HG03575 (cell line): ENCODE measurements at regions not wholly inside any gene's neighbourhood (a gene's known extent, or its start where the extent isn't known, plus 50 kb on each side); places are given as distances from the start of the nearest gene placed in this dataset.
"Not testable (repeated sequence)": the region's sequence is repeated elsewhere in the genome, so short reads cannot be mapped to it uniquely, and the experiment has no call there.

Experiments
- ATAC-seq: cut with Tn5 transposase; IDR thresholded peaks from one replicate; pipeline ENCODE4 v1.9.1; 2021; ENCODE audit not compliant: unreplicated experiment, insufficient number of reproducible peaks, low FRiP score; ENCODE audit errors: extremely low read depth

- no peak for ATAC-seq
Observed at GRCh38 chr2:142678164-142678563, 199.3 kb upstream of the KYNU start.

GRCh38 chr2:142675398-142675797 lies 202.1 kb upstream of the KYNU start:
- ATAC-seq: no peak

GRCh38 chr2:142673836-142674235 lies 203.6 kb upstream of the KYNU start:
- ATAC-seq: no peak

- ATAC-seq: no peak
Observed at GRCh38 chr2:142672698-142673097, 204.8 kb upstream of the KYNU start.

- no peak for ATAC-seq
Observed at GRCh38 chr2:142670362-142670761, 207.1 kb upstream of the KYNU start.

GRCh38 chr2:142668420-142668819 lies 209.0 kb upstream of the KYNU start:
- ATAC-seq: no peak

GRCh38 chr2:142665241-142665640 lies 212.2 kb upstream of the KYNU start:
- no peak for ATAC-seq

- no peak for ATAC-seq
Observed at GRCh38 chr2:142650601-142651000, 226.9 kb upstream of the KYNU start.

GRCh38 chr2:142649581-142649980 lies 227.9 kb upstream of the KYNU start:
- no peak for ATAC-seq

- no peak for ATAC-seq
Observed at GRCh38 chr2:142642650-142643049, 234.8 kb upstream of the KYNU start.

- no peak for ATAC-seq
Observed at GRCh38 chr2:142629193-142629592, 248.3 kb upstream of the KYNU start.

GRCh38 chr2:142621287-142621686 lies 256.2 kb upstream of the KYNU start:
- no peak for ATAC-seq

- no peak for ATAC-seq
Observed at GRCh38 chr2:142617461-142617860, 260.0 kb upstream of the KYNU start.

- ATAC-seq: no peak
Observed at GRCh38 chr2:142615876-142616275, 261.6 kb upstream of the KYNU start.

- ATAC-seq: not testable (repeated sequence)
Observed at GRCh38 chr2:142613193-142613592, 264.3 kb upstream of the KYNU start.

GRCh38 chr2:142605421-142605820 lies 272.0 kb upstream of the KYNU start:
- ATAC-seq: no peak

- ATAC-seq: no peak
Observed at GRCh38 chr2:142603759-142604158, 273.7 kb upstream of the KYNU start.

GRCh38 chr2:142602418-142602989 lies 275.0 kb upstream of the KYNU start:
- ATAC-seq: no peak

GRCh38 chr2:142601794-142602193 lies 275.7 kb upstream of the KYNU start:
- no peak for ATAC-seq

- no peak for ATAC-seq
Observed at GRCh38 chr2:142599504-142599903, 278.0 kb upstream of the KYNU start.

GRCh38 chr2:142598846-142599245 lies 278.6 kb upstream of the KYNU start:
- ATAC-seq: no peak
